ENCODE measurements at regions not wholly inside any gene's neighbourhood (a gene's known extent, or its start where the extent isn't known, plus 50 kb on each side); places are given as distances from the start of the nearest gene placed in this dataset.

GRCh38 chr2:207257251-207258250, 91.8 kb upstream of the KLF7 start:
- DNase-seq (ENCODE audit: low spot score), result no peak

DNA sequence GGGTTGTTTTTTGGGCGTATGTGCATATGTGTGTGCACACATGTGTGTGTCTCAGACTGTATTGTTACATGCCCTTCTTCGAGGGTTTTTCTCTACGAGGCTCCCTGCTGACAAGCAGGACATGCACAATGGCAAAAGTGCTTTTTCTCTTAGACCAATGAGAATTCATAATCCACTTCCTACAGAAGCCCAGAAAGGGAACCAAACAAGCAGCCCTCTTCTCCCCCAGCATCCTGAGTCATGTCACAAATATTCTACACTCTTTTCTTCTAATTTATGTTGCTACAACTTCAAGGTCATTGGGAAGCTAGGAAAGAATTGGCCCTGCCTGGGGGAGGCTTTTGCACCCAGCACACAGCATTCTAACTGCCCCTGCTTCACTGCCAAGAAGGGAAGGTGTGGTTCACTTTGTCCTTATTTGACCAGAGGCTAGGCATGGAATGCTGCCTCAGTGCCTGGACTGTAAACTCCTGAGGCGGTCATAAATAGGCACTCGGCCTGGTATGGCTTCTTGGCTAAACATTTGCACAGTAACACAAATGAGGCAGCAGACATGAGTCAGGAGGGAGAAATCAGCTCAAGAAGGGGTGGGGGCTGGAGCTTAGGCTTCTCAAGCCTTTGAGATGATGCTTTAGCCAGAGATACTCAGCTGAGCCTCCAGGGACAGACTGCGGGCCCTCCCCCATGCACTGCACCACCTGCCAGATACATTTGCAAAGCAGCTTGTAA, 92.7 kb upstream of the KLF7 start:
- no peak for DNase-seq (ENCODE audit: low spot score)

GRCh38 chr2:207260021-207260420, 94.3 kb upstream of the KLF7 start:
- DNase-seq (ENCODE audit: low spot score), result no peak

- DNase-seq (ENCODE audit: low spot score), result no peak
Observed at GRCh38 chr2:207260947-207261346, 95.2 kb upstream of the KLF7 start.

GRCh38 chr2:207264310-207264709, 98.6 kb upstream of the KLF7 start:
- DNase-seq (ENCODE audit: low spot score), result no peak

GRCh38 chr2:207265332-207265731, 99.6 kb upstream of the KLF7 start:
- DNase-seq (ENCODE audit: low spot score), result no peak

DNA sequence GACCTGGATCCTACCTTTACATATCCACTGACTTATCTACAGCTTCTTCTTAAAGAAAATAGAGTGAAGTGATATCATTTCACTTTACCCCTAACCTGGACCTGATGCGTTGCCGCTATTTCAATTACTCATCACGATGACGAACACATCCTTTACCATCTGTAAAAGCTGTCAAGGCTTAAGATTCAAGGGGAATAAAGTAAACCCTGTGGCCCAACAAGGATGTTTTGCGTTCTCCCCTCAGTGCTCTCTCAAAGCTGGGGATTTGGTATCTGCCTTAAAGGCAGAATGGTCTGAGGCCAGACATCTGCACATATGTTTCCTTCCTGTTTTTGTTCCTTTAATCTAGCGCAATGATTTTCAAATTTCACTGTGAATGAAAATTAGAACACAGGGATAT, 100.1 kb upstream of the KLF7 start:
- DNase-seq (ENCODE audit: low spot score), result no peak

GRCh38 chr2:207266648-207267047, 100.9 kb upstream of the KLF7 start:
- no peak for DNase-seq (ENCODE audit: low spot score)

DNA sequence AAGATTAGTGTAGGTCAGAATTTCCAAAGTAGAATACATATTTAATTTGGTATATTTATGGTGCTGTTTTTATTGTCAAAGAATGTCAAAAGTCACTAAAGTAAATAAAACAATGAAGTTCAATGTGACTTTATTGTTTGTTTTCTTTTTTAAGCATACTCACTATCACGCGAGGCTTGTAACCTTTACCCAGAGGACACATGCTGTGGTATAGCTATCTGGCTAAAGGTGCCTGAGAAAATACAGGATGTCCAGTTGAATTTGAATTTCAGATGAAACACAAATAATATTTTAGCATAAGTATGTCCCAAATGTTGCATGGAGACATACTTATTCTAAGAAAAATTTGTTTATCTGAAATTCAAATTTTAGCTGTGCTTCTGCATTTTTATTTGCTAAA, 103.3 kb upstream of the KLF7 start:
- DNase-seq (ENCODE audit: low spot score), result no peak

DNA sequence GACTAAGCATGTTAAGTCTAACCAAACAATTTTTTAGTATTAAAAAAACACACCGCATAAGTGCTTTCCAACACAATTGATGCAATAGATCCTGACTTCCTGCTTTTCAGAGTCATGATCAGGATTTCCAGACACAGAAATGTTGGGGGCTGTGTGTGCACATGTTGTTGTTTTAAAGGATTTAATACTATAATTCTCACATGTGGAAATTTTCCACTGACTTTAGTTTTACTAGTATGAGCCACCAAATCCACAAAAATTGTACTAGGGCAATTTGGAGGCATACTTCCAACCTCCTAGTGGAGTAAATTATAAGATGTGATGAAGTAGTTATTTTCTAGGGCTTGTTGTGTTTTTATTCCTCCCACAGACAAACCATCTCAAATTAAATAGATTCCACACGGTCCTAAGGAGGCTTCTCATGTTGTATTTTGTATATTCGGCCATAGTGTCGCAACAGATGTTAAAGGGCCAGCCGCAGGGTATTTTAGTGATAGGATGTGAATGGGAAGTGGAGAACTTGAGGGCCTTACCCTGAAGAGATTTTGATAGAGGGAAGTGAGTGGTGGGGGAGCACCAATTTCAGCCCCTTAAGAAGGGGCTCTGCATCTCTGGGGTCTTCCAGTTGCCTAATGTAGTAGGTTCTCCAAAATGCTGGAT, 108.9 kb upstream of the KLF7 start:
- DNase-seq (ENCODE audit: low spot score), result no peak

- DNase-seq (ENCODE audit: low spot score), result no peak
Observed at GRCh38 chr2:207275779-207276178, 110.0 kb upstream of the KLF7 start.

GRCh38 chr2:207276248-207276647, 110.5 kb upstream of the KLF7 start:
- DNase-seq (ENCODE audit: low spot score), result no peak

- DNase-seq (ENCODE audit: low spot score), result no peak
Observed at GRCh38 chr2:207276858-207277257, 111.1 kb upstream of the KLF7 start.

DNA sequence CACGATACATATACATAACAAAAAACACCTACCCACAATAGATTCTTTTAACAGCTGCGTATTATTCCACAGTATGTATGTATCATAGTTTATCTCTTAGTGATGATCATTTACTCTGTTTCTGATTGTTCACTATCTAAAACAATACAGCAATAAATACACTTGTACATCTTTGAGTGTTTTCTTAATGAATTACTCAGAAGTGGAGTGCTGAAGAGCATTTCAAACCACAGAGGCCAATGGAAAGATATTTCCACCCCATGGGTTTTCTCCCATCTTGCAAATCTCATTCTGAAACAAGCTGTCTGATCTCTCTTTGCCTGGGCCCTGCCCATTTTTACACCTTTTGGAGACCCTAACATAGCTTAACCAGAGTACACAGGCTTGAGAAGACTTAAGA, 113.8 kb upstream of the KLF7 start:
- DNase-seq (ENCODE audit: low spot score), result no peak

DNA sequence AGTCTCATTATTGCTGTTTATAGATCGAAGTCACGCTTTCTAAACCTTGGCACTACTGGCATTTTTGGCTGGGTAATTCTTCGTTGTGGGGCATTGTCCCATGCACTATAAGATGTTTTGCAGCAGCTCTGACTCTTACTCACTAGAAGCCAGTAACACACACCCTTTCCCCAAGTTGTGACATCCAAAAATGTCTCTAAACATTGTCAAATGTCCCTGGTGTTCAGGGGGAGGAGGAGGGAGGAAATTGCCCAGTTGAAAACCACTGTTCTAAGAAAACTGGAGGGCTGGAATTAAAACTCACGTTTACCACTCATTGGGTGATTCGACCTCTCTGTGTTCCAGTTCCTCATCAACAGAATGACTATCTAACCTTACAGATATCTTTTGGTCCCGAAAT, 115.7 kb upstream of the KLF7 start:
- no peak for DNase-seq (ENCODE audit: low spot score)

GRCh38 chr2:207282916-207283315, 117.2 kb upstream of the KLF7 start:
- no peak for DNase-seq (ENCODE audit: low spot score)

GRCh38 chr2:207283356-207283755, 117.6 kb upstream of the KLF7 start:
- no peak for DNase-seq (ENCODE audit: low spot score)

DNA sequence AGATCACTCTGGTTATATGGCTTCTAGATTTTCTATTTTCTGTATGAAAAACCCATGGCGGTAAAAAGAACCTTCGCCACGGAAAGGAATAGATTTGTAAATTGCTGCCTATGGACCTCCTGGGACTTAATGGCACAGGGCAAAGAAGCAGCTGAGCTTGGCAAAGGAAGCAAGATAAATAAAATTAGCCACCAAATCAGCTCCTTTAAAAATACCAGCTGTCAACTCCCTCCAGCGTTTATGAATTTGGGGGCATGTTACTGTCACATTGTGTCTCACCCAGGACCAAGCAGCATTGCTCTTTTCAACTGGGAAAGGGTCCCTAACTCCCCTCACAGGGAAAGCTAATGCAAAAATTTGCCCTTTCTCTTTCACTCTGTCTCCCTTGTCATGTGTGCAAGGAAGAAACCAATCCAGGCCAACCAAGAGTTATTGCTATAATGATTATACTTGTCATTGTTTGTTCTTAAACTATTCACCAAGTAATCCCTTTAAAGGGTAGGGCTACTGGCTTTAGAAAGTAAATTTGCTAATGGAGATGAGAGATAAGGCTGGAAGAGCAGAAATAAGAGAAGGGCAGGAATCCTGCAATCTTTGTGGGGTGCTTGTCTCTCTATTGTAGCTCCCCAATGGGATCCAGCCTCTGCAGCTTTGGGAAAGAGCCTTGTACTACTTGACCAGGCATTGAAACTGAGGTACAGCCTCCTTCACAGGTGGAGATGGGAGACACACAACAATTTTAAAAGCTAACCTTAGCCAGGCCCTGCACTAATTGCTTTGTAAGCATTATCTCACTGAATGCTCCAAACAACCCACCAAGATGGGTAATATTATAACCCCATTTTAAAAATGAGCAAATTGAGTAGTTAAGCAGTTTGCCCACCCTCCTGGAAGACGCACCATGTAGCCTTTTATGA, 119.1 kb upstream of the KLF7 start:
- DNase-seq (ENCODE audit: low spot score), result no peak

- no peak for DNase-seq (ENCODE audit: low spot score)
Observed at GRCh38 chr2:207285473-207285815, 119.7 kb upstream of the KLF7 start.

- DNase-seq (ENCODE audit: low spot score), result no peak
Observed at GRCh38 chr2:207286106-207286505, 120.4 kb upstream of the KLF7 start.

GRCh38 chr2:207288628-207289027, 122.9 kb upstream of the KLF7 start:
- no peak for DNase-seq (ENCODE audit: low spot score)

Data from hematopoietic multipotent progenitor cell treated with erythropoietin and hydrocortisone succinate and interleukin-3 and kit ligand, for 17 days (in vitro differentiated cells).